Trophoblast cell (in vitro differentiated cells and primary cell): ENCODE measurements at regions not wholly inside any gene's neighbourhood (a gene's known extent, or its start where the extent isn't known, plus 50 kb on each side); places are given as distances from the start of the nearest gene placed in this dataset.

Experiments used
- DNase-seq, 2 donors: peaks; one replicate each; pipeline ENCODE4 v3.0.0-alpha.2; 2016
- H2AFZ ChIP-seq: 2 replicates; pipeline ENCODE4 v1.6.1; 2013; ENCODE audit warnings: low read length, moderate library complexity, mild to moderate bottlenecking; ENCODE audit not compliant: insufficient read depth, poor library complexity
- H2AK5ac ChIP-seq: 2 replicates; pipeline ENCODE4 v1.6.1; 2013; ENCODE audit warnings: mild to moderate bottlenecking, low read length
- H2BK120ac ChIP-seq: 2 replicates; pipeline ENCODE4 v1.6.1; 2013; ENCODE audit warnings: low read length, mild to moderate bottlenecking, moderate library complexity; ENCODE audit not compliant: insufficient read depth, poor library complexity
- H2BK12ac ChIP-seq: 2 replicates; pipeline ENCODE4 v1.6.1; 2013; ENCODE audit warnings: mild to moderate bottlenecking, low read length, moderate library complexity
- H2BK5ac ChIP-seq: 2 replicates; pipeline ENCODE4 v1.6.1; 2013; ENCODE audit warnings: low read length, low read depth, moderate library complexity, mild to moderate bottlenecking; ENCODE audit not compliant: poor library complexity
- H3K14ac ChIP-seq: 2 replicates; pipeline ENCODE4 v1.6.1; 2013; ENCODE audit warnings: mild to moderate bottlenecking, low read length
- H3K18ac ChIP-seq: 2 replicates; pipeline ENCODE4 v1.6.1; 2013; ENCODE audit warnings: mild to moderate bottlenecking, low read length
- H3K23ac ChIP-seq: 2 replicates; pipeline ENCODE4 v1.6.1; 2013; ENCODE audit warnings: low read length
- H3K27ac ChIP-seq: 2 replicates; pipeline ENCODE4 v1.5.1; 2013; ENCODE audit warnings: low read depth, mild to moderate bottlenecking, inconsistent platforms, low read length, moderate library complexity
- H3K27me3 ChIP-seq: 2 replicates; pipeline ENCODE4 v1.6.1; 2013; ENCODE audit warnings: inconsistent platforms, mild to moderate bottlenecking, low read length, moderate library complexity; ENCODE audit not compliant: insufficient read depth
- H3K36me3 ChIP-seq, 2 experiments: 1 replicate in 1 of 2; 2 replicates in 1 of 2; pipeline ENCODE4 v1.6.1; 2013; ENCODE audit warnings: low read length in 2 of 2, mild to moderate bottlenecking in 2 of 2, moderate library complexity in 1 of 2; ENCODE audit not compliant: insufficient read depth in 2 of 2, control insufficient read depth in 1 of 2
- H3K4ac ChIP-seq: 2 replicates; pipeline ENCODE4 v1.6.1; 2013; ENCODE audit warnings: low read depth, mild to moderate bottlenecking, low read length, moderate library complexity
- H3K4me1 ChIP-seq, 2 experiments: 1 replicate in 1 of 2; 2 replicates in 1 of 2; pipeline ENCODE4 v1.6.1; 2013; ENCODE audit warnings: low read length in 2 of 2, mild to moderate bottlenecking in 2 of 2, moderate library complexity in 1 of 2; ENCODE audit not compliant: insufficient read depth in 2 of 2, control insufficient read depth in 1 of 2
- H3K4me2 ChIP-seq: 2 replicates; pipeline ENCODE4 v1.6.1; 2013; ENCODE audit warnings: inconsistent platforms, mild to moderate bottlenecking, low read length, moderate library complexity
- H3K4me3 ChIP-seq: 2 replicates; pipeline ENCODE4 v1.5.1; 2013; ENCODE audit warnings: mild to moderate bottlenecking, low read depth, low read length, inconsistent platforms
- H3K79me1 ChIP-seq: one replicate; pipeline ENCODE4 v1.6.1; 2013; ENCODE audit warnings: low read length
- H3K79me2 ChIP-seq: 2 replicates; pipeline ENCODE4 v1.6.1; 2013; ENCODE audit warnings: low read length, mild to moderate bottlenecking; ENCODE audit not compliant: control insufficient read depth, insufficient read depth, poor library complexity
- H3K9ac ChIP-seq: 2 replicates; pipeline ENCODE4 v1.6.1; 2013; ENCODE audit warnings: mild to moderate bottlenecking, low read length
- H3K9me3 ChIP-seq: 2 replicates; pipeline ENCODE4 v1.6.1; 2013; ENCODE audit warnings: low read depth, mild to moderate bottlenecking, control low read depth, inconsistent platforms, low read length; ENCODE audit not compliant: insufficient read depth
- H4K12ac ChIP-seq: 2 replicates; pipeline ENCODE4 v1.6.1; 2013; ENCODE audit warnings: low read depth, mild to moderate bottlenecking, low read length, moderate library complexity
- H4K8ac ChIP-seq: 2 replicates; pipeline ENCODE4 v1.6.1; 2013; ENCODE audit warnings: low read depth, mild to moderate bottlenecking, low read length, moderate library complexity
- H4K91ac ChIP-seq: one replicate; pipeline ENCODE4 v1.6.1; 2013; ENCODE audit warnings: low read depth, mild to moderate bottlenecking, low read length, moderate library complexity
- WGBS: extraction: QIAGEN DNeasy Blood & Tissue Kit; methylation state at CpG from one replicate; pipeline ENCODE4 v1.1.7; 2013; ENCODE audit warnings: missing lambda C conversion rate; ENCODE audit not compliant: insufficient read length, insufficient coverage; ENCODE audit errors: extremely low coverage; 5-methylcytosine and 5-hydroxymethylcytosine counted together

- H3K27me3 ChIP-seq: no peaks in the 10 kb centered on the region
- no peak overlapping the region for H2BK5ac ChIP-seq
- no CpG with 5 or more reads among the region's 2 CpGs for WGBS
- H3K23ac ChIP-seq: no peak overlapping the region
- H3K79me2 ChIP-seq: no peaks in the 10 kb centered on the region
- H2BK12ac ChIP-seq: no peak overlapping the region
- H4K8ac ChIP-seq: no peak overlapping the region
- no peak overlapping the region for H4K12ac ChIP-seq
- H4K91ac ChIP-seq: no peak overlapping the region
- H3K9me3 ChIP-seq: no peaks in the 10 kb centered on the region
- no peak for DNase-seq
- H2BK120ac ChIP-seq: no peak overlapping the region
- no peak overlapping the region for H3K14ac ChIP-seq
- no peaks in the 10 kb centered on the region for H3K4me1 ChIP-seq
- H3K4ac ChIP-seq: no peak overlapping the region
- H3K4me2 ChIP-seq: no peak overlapping the region
- no peak overlapping the region for H3K4me3 ChIP-seq
- H2AFZ ChIP-seq: no peak overlapping the region
- H3K79me1 ChIP-seq: no peaks in the 10 kb centered on the region
- H2AK5ac ChIP-seq: no peak overlapping the region
- no peak overlapping the region for H3K9ac ChIP-seq
- H3K27ac ChIP-seq: no peak overlapping the region
- H3K36me3 ChIP-seq: no peaks in the 10 kb centered on the region
- H3K18ac ChIP-seq: no peak overlapping the region
Measured at GRCh38 chr7:21193895-21194294, 234.0 kb upstream of the SP4 start.

GRCh38 chr7:21194936-21195335 is 232.9 kb upstream of the SP4 start:
- Histone ChIP-seq H3K27ac (no peak overlapping the region), H4K91ac (no peak overlapping the region), H3K4me2 (no peak overlapping the region), H3K18ac (no peak overlapping the region), H3K4me3 (no peak overlapping the region), H3K79me1 (no peaks in the 10 kb centered on the region), H3K36me3 (no peaks in the 10 kb centered on the region), H2AK5ac (no peak overlapping the region), H3K9ac (no peak overlapping the region), H2AFZ (no peak overlapping the region), H3K9me3 (no peaks in the 10 kb centered on the region), H3K27me3 (no peaks in the 10 kb centered on the region), H3K4ac (no peak overlapping the region), H3K79me2 (no peaks in the 10 kb centered on the region), H3K23ac (no peak overlapping the region), H4K12ac (no peak overlapping the region), H4K8ac (no peak overlapping the region), H2BK12ac (no peak overlapping the region), H2BK120ac (no peak overlapping the region), H3K4me1 (no peaks in the 10 kb centered on the region), H2BK5ac (no peak overlapping the region), H3K14ac (no peak overlapping the region)
- no CpG with 5 or more reads among the region's 4 CpGs for WGBS
- peak; percentile 3 to 68 for DNase-seq

GRCh38 chr7:21198921-21199320 is 229.0 kb upstream of the SP4 start:
- no peaks in the 10 kb centered on the region for H3K27me3 ChIP-seq
- no peak overlapping the region for H2AFZ ChIP-seq
- H3K79me1 ChIP-seq: no peaks in the 10 kb centered on the region
- H2AK5ac ChIP-seq: no peak overlapping the region
- no peak overlapping the region for H3K9ac ChIP-seq
- no peak overlapping the region for H3K4me2 ChIP-seq
- H3K9me3 ChIP-seq: no peaks in the 10 kb centered on the region
- H3K79me2 ChIP-seq: no peaks in the 10 kb centered on the region
- H4K91ac ChIP-seq: no peak overlapping the region
- no peak overlapping the region for H3K18ac ChIP-seq
- no peak overlapping the region for H3K14ac ChIP-seq
- no peak overlapping the region for H2BK12ac ChIP-seq
- no peak overlapping the region for H3K23ac ChIP-seq
- no peak overlapping the region for H3K27ac ChIP-seq
- no peak overlapping the region for H2BK5ac ChIP-seq
- H4K12ac ChIP-seq: no peak overlapping the region
- no peak overlapping the region for H3K4me3 ChIP-seq
- no peaks in the 10 kb centered on the region for H3K4me1 ChIP-seq
- no peak overlapping the region for H4K8ac ChIP-seq
- DNase-seq: no peak
- H2BK120ac ChIP-seq: no peak overlapping the region
- WGBS: no CpG with 5 or more reads among the region's 1 CpG
- H3K4ac ChIP-seq: no peak overlapping the region
- no peaks in the 10 kb centered on the region for H3K36me3 ChIP-seq

GRCh38 chr7:21200503-21200902 is 227.4 kb upstream of the SP4 start:
- Histone ChIP-seq H2BK12ac (no peak overlapping the region), H2BK120ac (no peak overlapping the region), H4K8ac (no peak overlapping the region), H2BK5ac (no peak overlapping the region), H3K9me3 (no peaks in the 10 kb centered on the region), H3K27ac (no peak overlapping the region), H3K4me1 (no peaks in the 10 kb centered on the region), H3K36me3 (no peaks in the 10 kb centered on the region), H3K4me2 (no peak overlapping the region), H3K23ac (no peak overlapping the region), H2AK5ac (no peak overlapping the region), H4K12ac (peak overlapping the region; percentile 36), H2AFZ (no peak overlapping the region), H4K91ac (no peak overlapping the region), H3K4me3 (no peak overlapping the region), H3K27me3 (no peaks in the 10 kb centered on the region), H3K4ac (no peak overlapping the region), H3K14ac (no peak overlapping the region), H3K18ac (no peak overlapping the region), H3K9ac (no peak overlapping the region), H3K79me2 (no peaks in the 10 kb centered on the region), H3K79me1 (no peaks in the 10 kb centered on the region)
- DNase-seq: no peak
- no CpG with 5 or more reads among the region's 7 CpGs for WGBS
